ENCODE measurements at regions not wholly inside any gene's neighbourhood (a gene's known extent, or its start where the extent isn't known, plus 50 kb on each side); places are given as distances from the start of the nearest gene placed in this dataset.
"Not testable (repeated sequence)": the region's sequence is repeated elsewhere in the genome, so short reads cannot be mapped to it uniquely, and the experiment has no call there.

DNA sequence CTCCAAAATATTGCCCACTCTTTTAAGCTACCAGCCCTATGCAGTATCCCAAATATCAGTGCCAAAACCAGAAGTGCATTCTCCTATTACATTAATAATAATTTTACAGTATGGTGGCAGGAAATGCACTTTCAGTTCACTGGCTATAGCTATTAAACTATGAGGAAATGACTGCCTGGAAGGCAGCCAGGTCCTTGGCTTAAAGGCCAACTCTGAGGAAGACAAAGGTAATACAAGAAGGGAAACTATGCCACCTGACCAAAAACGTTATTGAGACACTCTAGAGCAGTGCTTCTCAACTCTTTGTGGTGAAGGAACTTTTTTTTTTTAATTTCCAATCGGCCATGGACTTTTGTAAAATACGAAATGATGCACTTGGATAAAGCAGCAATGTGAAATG lies 133.6 kb upstream of the VAMP7 start:
- H3K9me3 ChIP-seq (ENCODE audit: low read length): no peaks in the 10 kb centered on the region
- no peaks in the 10 kb centered on the region for H3K9me2 ChIP-seq (ENCODE audit: low read depth, low read length)
- H3K4me1 ChIP-seq (ENCODE audit: insufficient read depth, low read length, severe bottlenecking): no peaks in the 10 kb centered on the region
- no peak overlapping the region for H3K4me3 ChIP-seq (ENCODE audit: low read depth, low read length, poor library complexity, severe bottlenecking)
- H2AFZ ChIP-seq (ENCODE audit: low read length): no peak overlapping the region
- no peaks in the 10 kb centered on the region for H3F3A ChIP-seq (ENCODE audit: insufficient read depth, low read length)
- no peak overlapping the region for H3K27ac ChIP-seq (ENCODE audit: low read depth, low read length, poor library complexity, severe bottlenecking)
- no peak overlapping the region for H3K9ac ChIP-seq (ENCODE audit: low read length)
- H3K4me2 ChIP-seq (ENCODE audit: low read length): no peak overlapping the region
- H3K36me3 ChIP-seq (ENCODE audit: insufficient read depth, low read length): no peaks in the 10 kb centered on the region
- no peaks in the 10 kb centered on the region for H3K27me3 ChIP-seq (ENCODE audit: insufficient read depth, low read length)
- no peaks in the 10 kb centered on the region for H3K79me2 ChIP-seq (ENCODE audit: insufficient read depth, low read length)
- H4K20me1 ChIP-seq (ENCODE audit: insufficient read depth, low read length): no peaks in the 10 kb centered on the region
- TF ChIP-seq, protein P1, sequence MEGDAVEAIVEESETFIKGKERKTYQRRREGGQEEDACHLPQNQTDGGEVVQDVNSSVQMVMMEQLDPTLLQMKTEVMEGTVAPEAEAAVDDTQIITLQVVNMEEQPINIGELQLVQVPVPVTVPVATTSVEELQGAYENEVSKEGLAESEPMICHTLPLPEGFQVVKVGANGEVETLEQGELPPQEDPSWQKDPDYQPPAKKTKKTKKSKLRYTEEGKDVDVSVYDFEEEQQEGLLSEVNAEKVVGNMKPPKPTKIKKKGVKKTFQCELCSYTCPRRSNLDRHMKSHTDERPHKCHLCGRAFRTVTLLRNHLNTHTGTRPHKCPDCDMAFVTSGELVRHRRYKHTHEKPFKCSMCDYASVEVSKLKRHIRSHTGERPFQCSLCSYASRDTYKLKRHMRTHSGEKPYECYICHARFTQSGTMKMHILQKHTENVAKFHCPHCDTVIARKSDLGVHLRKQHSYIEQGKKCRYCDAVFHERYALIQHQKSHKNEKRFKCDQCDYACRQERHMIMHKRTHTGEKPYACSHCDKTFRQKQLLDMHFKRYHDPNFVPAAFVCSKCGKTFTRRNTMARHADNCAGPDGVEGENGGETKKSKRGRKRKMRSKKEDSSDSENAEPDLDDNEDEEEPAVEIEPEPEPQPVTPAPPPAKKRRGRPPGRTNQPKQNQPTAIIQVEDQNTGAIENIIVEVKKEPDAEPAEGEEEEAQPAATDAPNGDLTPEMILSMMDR (IDR thresholded peaks at IDR 0.05; ENCODE audit: low read length): no peak
- no peak for TF ChIP-seq EZH2 (IDR thresholded peaks at IDR 0.05; ENCODE audit: borderline replicate concordance, low read length)

DNA sequence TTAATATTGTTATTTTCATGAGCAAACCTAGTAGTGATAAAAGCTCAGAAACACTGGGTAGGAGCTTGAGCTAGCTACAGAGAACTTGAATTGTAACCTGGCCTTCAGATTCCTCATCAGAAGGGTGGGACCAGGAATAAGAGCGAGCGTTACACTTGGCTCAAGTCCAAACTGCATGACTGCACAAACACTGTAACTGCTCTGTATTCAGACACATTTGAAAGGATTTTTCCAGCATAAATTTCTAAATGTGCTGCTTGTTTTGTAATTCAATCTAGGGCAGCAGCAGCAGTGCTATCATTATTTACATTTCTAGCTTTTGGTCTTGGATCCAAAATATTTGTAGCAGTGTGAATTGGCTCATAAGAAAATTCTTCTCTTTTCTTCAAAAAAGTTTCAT lies 133.0 kb upstream of the TMLHE start:
- no peaks in the 10 kb centered on the region for H3F3A ChIP-seq (ENCODE audit: insufficient read depth, low read length)
- H3K79me2 ChIP-seq (ENCODE audit: insufficient read depth, low read length): no peaks in the 10 kb centered on the region
- H3K36me3 ChIP-seq (ENCODE audit: insufficient read depth, low read length): no peaks in the 10 kb centered on the region
- no peaks in the 10 kb centered on the region for H4K20me1 ChIP-seq (ENCODE audit: insufficient read depth, low read length)
- no peaks in the 10 kb centered on the region for H3K4me1 ChIP-seq (ENCODE audit: insufficient read depth, low read length, severe bottlenecking)
- TF ChIP-seq, protein P1 (IDR thresholded peaks at IDR 0.05; ENCODE audit: low read length): no peak
- no peak for TF ChIP-seq EZH2 (IDR thresholded peaks at IDR 0.05; ENCODE audit: borderline replicate concordance, low read length)
- no peaks in the 10 kb centered on the region for H3K27me3 ChIP-seq (ENCODE audit: insufficient read depth, low read length)
- no peak overlapping the region for H2AFZ ChIP-seq (ENCODE audit: low read length)
- no peaks in the 10 kb centered on the region for H3K9me3 ChIP-seq (ENCODE audit: low read length)
- H3K27ac ChIP-seq (ENCODE audit: low read depth, low read length, poor library complexity, severe bottlenecking): no peak overlapping the region
- no peak overlapping the region for H3K9ac ChIP-seq (ENCODE audit: low read length)
- no peak overlapping the region for H3K4me2 ChIP-seq (ENCODE audit: low read length)
- no peaks in the 10 kb centered on the region for H3K9me2 ChIP-seq (ENCODE audit: low read depth, low read length)
- H3K4me3 ChIP-seq (ENCODE audit: low read depth, low read length, poor library complexity, severe bottlenecking): no peak overlapping the region

DNA sequence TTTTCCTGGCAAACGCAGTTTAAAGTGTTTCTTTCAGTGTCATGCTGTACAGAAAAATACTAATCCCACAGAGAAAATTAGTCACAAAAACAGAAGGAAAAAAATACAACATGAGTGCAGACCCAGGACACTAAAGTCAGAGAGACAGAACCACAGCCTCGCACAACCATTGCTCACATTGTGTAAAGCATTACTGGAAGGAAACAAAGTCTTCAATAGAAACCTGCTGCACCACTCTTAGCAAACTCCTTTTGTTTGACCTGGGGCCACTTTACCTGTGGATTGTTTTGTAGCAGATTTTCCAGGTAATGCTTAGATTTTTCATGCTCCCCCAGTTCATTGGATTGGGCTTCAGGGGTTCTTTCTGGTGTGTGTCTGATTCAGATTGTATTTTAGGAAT lies 131.8 kb upstream of the TMLHE start:
- Histone ChIP-seq H2AFZ (ENCODE audit: low read length) (no peak overlapping the region), H3K9me2 (ENCODE audit: low read depth, low read length) (no peaks in the 10 kb centered on the region), H3K9me3 (ENCODE audit: low read length) (no peaks in the 10 kb centered on the region), H3K36me3 (ENCODE audit: insufficient read depth, low read length) (no peaks in the 10 kb centered on the region), H3K4me2 (ENCODE audit: low read length) (no peak overlapping the region), H3F3A (ENCODE audit: insufficient read depth, low read length) (no peaks in the 10 kb centered on the region), H4K20me1 (ENCODE audit: insufficient read depth, low read length) (no peaks in the 10 kb centered on the region), H3K9ac (ENCODE audit: low read length) (no peak overlapping the region), H3K4me3 (ENCODE audit: low read depth, low read length, poor library complexity, severe bottlenecking) (no peak overlapping the region), H3K79me2 (ENCODE audit: insufficient read depth, low read length) (no peaks in the 10 kb centered on the region), H3K27ac (ENCODE audit: low read depth, low read length, poor library complexity, severe bottlenecking) (no peak overlapping the region), H3K27me3 (ENCODE audit: insufficient read depth, low read length) (no peaks in the 10 kb centered on the region), H3K4me1 (ENCODE audit: insufficient read depth, low read length, severe bottlenecking) (no peaks in the 10 kb centered on the region)
- TF ChIP-seq EZH2 (IDR thresholded peaks at IDR 0.05; ENCODE audit: borderline replicate concordance, low read length): no peak
- TF ChIP-seq, protein P1 (IDR thresholded peaks at IDR 0.05; ENCODE audit: low read length): no peak

DNA sequence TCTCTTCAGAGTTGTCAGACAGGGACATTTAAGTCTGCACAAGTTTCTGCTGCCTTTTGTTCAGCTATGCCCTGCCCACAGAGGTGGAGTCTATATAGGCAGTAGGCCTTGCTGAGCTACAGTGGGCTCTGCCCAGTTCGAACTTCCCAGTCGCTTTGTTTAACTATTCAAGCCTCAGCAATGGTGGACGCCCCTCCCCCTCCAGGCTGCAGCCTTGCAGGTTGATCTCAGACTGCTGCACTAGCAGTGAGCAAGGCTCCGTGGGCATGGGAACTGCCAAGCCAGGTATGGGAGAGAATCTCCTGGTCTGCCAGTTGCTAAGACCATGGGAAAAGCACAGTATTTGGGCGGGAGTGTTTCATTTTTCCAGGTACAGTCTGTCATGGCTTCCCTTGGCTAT lies 115.6 kb upstream of the TMLHE start:
- H3K36me3 ChIP-seq (ENCODE audit: insufficient read depth, low read length); H3K9ac ChIP-seq (ENCODE audit: low read length); H3K79me2 ChIP-seq (ENCODE audit: insufficient read depth, low read length); H3F3A ChIP-seq (ENCODE audit: insufficient read depth, low read length); H3K9me2 ChIP-seq (ENCODE audit: low read depth, low read length); H3K4me3 ChIP-seq (ENCODE audit: low read depth, low read length, poor library complexity, severe bottlenecking); H3K27ac ChIP-seq (ENCODE audit: low read depth, low read length, poor library complexity, severe bottlenecking); H3K4me1 ChIP-seq (ENCODE audit: insufficient read depth, low read length, severe bottlenecking); H4K20me1 ChIP-seq (ENCODE audit: insufficient read depth, low read length); H3K27me3 ChIP-seq (ENCODE audit: insufficient read depth, low read length); H3K4me2 ChIP-seq (ENCODE audit: low read length); H3K9me3 ChIP-seq (ENCODE audit: low read length); H2AFZ ChIP-seq (ENCODE audit: low read length): not testable (repeated sequence)
